GM10847 (cell line): ENCODE measurements at regions not wholly inside any gene's neighbourhood (a gene's known extent, or its start where the extent isn't known, plus 50 kb on each side); places are given as distances from the start of the nearest gene placed in this dataset.

Source experiments
- POLR2A ChIP-seq: IDR thresholded peaks from 2 replicates; pipeline ENCODE4 v1.6.1; 2011; ENCODE audit not compliant: insufficient read length; ENCODE audit errors: extremely low read depth

GRCh38 chr18:8882632-8883408 is 177.5 kb downstream of the MTCL1 start:
- no peak for TF ChIP-seq POLR2A

DNA sequence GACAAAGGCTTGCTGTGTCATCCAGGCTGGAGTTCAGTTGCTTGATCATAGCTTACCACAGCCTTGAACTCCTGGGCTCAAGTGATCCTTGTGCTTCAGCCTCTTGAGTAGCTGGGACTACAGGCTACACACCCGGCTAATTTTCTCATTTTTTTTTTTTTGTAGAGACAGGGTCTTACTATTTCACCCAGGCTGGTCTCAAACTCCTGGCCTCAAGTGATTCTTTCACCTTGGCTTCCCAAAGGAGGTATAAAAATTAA is 178.0 kb downstream of the MTCL1 start:
- TF ChIP-seq POLR2A = no peak

GRCh38 chr18:8889489-8889888 is 184.1 kb downstream of the MTCL1 start:
- no peak for TF ChIP-seq POLR2A

- no peak for TF ChIP-seq POLR2A
Measured at GRCh38 chr18:8890957-8891464, 185.7 kb downstream of the MTCL1 start.

DNA sequence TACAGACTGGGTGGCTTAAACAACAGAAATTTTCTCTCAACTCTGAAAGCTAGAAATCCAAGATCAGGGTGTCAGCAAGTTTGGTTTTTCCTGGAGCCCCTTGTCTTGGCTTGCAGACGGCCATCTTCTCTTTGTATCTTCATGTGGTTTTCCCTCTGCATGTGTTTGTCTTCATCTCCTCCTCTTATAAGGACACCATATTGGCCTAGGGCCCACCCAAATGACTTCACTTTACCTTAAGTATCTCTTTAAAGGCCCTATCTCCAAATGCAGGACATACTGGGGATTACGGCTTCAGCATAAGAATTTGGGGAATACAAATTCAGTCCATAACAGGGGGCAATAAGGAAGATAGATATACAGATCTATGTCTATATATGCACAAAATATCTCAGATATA is 187.9 kb downstream of the MTCL1 start:
- no peak for TF ChIP-seq POLR2A

- no peak for TF ChIP-seq POLR2A
Measured at GRCh38 chr18:8893628-8894231, 188.4 kb downstream of the MTCL1 start.

DNA sequence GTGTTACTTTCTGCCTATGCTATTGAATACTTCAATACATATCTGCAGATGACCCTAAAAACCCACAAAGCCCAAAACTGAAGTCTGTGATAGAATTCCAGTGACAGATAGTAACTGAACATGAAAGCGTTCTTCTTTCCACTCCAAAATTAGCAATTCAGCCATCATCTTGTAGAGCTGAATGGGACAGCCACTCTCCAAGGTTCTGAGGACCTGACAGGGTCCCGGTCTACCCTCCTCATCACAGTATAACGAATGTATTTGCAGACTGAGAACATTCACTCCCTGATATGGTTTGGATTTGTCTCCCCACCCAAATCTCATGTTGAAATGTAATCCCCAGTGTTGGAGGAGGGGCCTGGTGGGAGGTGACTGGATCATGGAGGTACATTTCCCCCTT is 189.5 kb downstream of the MTCL1 start:
- TF ChIP-seq POLR2A = no peak

DNA sequence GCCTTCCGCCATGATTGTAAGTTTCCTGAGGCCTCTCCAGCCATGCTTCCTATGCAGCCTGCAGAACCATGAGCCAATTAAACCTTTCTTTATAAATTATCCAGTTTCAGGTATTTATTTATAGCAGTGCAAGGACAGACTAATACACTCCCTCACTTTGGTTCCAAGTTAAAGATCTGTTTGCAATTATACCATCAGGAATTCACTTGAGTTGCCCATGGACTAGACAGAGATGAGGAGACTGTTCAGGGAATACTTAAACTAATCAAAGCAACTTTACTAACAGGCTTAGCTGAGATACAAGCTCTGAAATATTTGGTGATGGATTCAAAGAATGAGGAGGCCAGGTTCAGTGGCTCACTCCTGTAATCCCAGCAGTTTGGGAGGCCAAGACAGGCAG is 190.0 kb downstream of the MTCL1 start:
- no peak for TF ChIP-seq POLR2A

DNA sequence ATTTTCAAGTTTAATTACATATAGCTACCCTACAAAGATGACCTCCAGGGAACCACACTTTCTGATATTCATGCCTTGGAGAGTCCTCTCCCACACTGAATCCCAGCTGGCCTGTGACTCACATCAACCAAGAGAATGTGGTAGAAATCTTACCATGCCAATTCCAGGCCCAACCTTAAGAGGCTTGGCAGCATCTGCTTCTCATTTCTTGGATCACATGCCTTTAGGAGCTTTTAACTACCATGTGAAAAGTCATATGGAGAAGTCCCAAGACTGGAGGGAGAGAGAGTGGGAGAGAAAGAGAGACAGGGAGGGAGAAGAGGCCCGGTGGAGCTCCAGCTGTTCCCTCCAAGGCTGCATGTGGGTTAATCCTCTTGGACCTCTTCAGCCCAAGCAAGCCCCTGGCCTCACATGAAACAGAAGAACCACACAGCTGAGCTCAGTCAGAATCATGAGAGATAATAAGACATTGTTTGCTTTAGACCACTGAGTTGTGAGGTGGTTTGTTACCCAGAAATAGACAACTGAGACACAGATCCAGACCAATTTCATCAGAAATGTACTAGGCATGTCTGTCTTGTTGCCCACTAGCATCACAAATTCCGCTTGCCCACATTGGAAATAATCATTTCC is 190.7 kb downstream of the MTCL1 start:
- no peak for TF ChIP-seq POLR2A

DNA sequence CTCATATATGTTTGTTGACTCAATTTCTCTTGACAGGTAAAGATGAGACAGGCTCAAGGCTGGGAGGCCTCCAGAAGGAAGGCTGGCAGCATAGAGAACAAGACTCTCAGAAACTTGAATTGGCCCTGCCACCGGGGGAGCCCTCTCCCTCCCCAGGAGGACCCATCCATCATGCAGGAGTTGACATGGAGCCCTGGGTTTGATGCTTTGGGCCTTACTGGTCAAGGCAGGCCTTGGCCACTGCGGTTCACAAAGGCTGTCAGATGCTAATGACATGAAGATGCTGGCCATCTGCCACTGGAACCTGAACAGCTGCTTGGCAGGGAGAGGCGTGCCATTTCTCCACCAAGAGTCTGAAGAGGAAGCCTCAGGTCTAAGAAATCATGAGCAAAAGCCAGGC is 193.6 kb downstream of the MTCL1 start:
- no peak for TF ChIP-seq POLR2A

GRCh38 chr18:8900552-8900951 is 195.2 kb downstream of the MTCL1 start:
- TF ChIP-seq POLR2A = no peak

DNA sequence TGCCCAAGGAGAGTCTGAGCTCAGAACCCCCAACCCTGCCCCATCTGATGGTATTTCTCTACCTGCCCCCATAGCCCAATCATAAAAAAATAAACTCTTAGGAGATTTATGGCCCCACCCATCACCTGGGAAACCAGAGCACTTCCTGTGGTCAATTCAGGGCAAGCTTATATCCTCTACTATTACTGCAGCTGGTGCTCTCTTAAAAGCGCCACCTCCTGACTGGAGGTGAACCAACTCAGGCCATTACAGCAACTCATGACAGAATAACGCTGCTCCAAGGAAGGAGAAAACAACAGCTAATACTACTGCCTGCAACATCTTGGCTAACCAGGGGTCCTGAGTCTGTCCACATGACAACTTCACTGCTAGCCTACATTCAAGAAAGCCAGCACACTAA is 195.7 kb downstream of the MTCL1 start:
- TF ChIP-seq POLR2A = no peak

DNA sequence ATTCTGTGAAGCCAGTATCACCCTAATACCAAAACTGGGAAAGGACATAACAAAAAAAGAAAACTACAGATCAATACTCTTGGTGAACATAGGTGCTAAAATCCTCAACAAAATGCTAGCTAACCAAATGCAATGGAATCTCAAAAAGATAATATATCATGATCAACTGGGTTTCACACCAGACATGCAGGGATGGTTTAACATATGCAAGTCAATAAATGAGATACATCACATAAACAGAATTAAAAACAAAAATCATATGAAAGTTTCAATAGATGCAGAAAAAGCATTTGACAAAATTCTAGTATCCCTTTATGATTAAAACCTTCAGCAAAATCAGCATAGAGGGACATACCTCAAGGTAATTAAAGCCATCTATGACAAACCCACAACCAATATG is 198.2 kb upstream of the NDUFV2 start:
- TF ChIP-seq POLR2A = no peak

- no peak for TF ChIP-seq POLR2A
Measured at GRCh38 chr18:8908792-8909510, 193.5 kb upstream of the NDUFV2 start.

GRCh38 chr18:8910186-8910822 is 192.2 kb upstream of the NDUFV2 start:
- TF ChIP-seq POLR2A = no peak

DNA sequence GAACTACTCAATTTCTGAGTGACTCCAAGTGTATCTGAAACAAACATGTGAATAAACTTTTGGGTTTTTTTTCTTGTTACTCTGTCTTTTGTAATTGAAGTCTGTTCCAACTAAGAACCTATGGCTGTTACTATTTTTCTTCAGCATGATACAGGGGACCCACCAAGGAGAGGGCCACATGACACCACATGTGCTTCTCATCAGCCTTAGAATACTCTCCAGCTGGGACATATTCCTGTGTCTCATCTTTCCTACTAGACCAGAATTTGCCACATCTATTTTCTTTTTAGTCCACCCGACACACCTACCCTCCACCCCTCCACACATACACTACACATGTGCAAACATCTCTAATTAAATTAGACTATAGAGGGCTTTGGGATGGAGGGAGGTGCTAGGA is 191.7 kb upstream of the NDUFV2 start:
- no peak for TF ChIP-seq POLR2A
